T-helper 2 cell treated with Interferon-gamma antibody and Interleukin-4, amounts not matched to agents 5 μg/mL and 100 μg/mL, for 36 hours (primary cell): ENCODE measurements at regions not wholly inside any gene's neighbourhood (a gene's known extent, or its start where the extent isn't known, plus 50 kb on each side); places are given as distances from the start of the nearest gene placed in this dataset.
A peak's percentile ranks its signal among the peaks of the same experiment; 100 is the strongest.
"Not testable (repeated sequence)": the region's sequence is repeated elsewhere in the genome, so short reads cannot be mapped to it uniquely, and the experiment has no call there.

Experiments
- DNase-seq: peaks from one replicate; pipeline ENCODE4 v3.0.0; 2021; ENCODE audit warnings: low spot score
- H3K27ac Mint-ChIP-seq: one replicate; pipeline ENCODE4 v1.8.0; 2021; ENCODE audit warnings: mild to moderate bottlenecking, mixed read lengths
- H3K27me3 Mint-ChIP-seq: one replicate; pipeline ENCODE4 v1.8.0; 2021; ENCODE audit warnings: low read depth, mixed read lengths
- H3K36me3 Mint-ChIP-seq: one replicate; pipeline ENCODE4 v1.8.0; 2021; ENCODE audit warnings: low read depth, mixed read lengths
- H3K4me1 Mint-ChIP-seq: one replicate; pipeline ENCODE4 v1.8.0; 2021; ENCODE audit warnings: low read depth, mixed read lengths
- H3K4me3 Mint-ChIP-seq: one replicate; pipeline ENCODE4 v1.8.0; 2022; ENCODE audit warnings: mild to moderate bottlenecking, moderate library complexity, mixed read lengths
- H3K9me3 Mint-ChIP-seq: one replicate; pipeline ENCODE4 v1.8.0; 2021; ENCODE audit warnings: mixed read lengths

- no peak overlapping the region for H3K27ac Mint-ChIP-seq
- no peak for DNase-seq
- H3K36me3 Mint-ChIP-seq: no peaks in the 10 kb centered on the region
Observed at GRCh38 chr5:100641833-100642232, 106.7 kb downstream of the FAM174A start.

GRCh38 chr5:100643473-100643872 lies 108.3 kb downstream of the FAM174A start:
- Mint-ChIP-seq H3K9me3 (no peaks in the 10 kb centered on the region), H3K27me3 (no peaks in the 10 kb centered on the region), H3K36me3 (no peaks in the 10 kb centered on the region), H3K4me3 (no peak overlapping the region), H3K27ac (no peak overlapping the region), H3K4me1 (peaks cover 10% of the 10 kb centered on the region)
- no peak for DNase-seq

More at GRCh38 chr5:100641833-100642232, 106.7 kb downstream of the FAM174A start:
- Mint-ChIP-seq H3K4me3 (no peak overlapping the region), H3K9me3 (no peaks in the 10 kb centered on the region), H3K4me1 (no peaks in the 10 kb centered on the region), H3K27me3 (no peaks in the 10 kb centered on the region)

GRCh38 chr5:100644185-100644584 lies 109.0 kb downstream of the FAM174A start:
- Mint-ChIP-seq H3K4me3 (no peak overlapping the region), H3K36me3 (no peaks in the 10 kb centered on the region), H3K4me1 (peaks cover 11% of the 10 kb centered on the region), H3K27ac (no peak overlapping the region), H3K27me3 (peaks cover under 1% of the 10 kb centered on the region), H3K9me3 (no peaks in the 10 kb centered on the region)
- no peak for DNase-seq

- H3K9me3 Mint-ChIP-seq: no peaks in the 10 kb centered on the region
- peaks cover 11% of the 10 kb centered on the region for H3K4me1 Mint-ChIP-seq
- no peak overlapping the region for H3K27ac Mint-ChIP-seq
- no peaks in the 10 kb centered on the region for H3K36me3 Mint-ChIP-seq
- peaks cover 2% of the 10 kb centered on the region for H3K27me3 Mint-ChIP-seq
- H3K4me3 Mint-ChIP-seq: no peak overlapping the region
- no peak for DNase-seq
Observed at GRCh38 chr5:100644776-100645175, 109.6 kb downstream of the FAM174A start.

GRCh38 chr5:100646011-100646410 lies 110.8 kb downstream of the FAM174A start:
- Mint-ChIP-seq H3K4me3 (no peak overlapping the region), H3K27ac (no peak overlapping the region), H3K36me3 (no peaks in the 10 kb centered on the region), H3K27me3 (peaks cover 5% of the 10 kb centered on the region), H3K4me1 (peaks cover 11% of the 10 kb centered on the region), H3K9me3 (no peaks in the 10 kb centered on the region)
- no peak for DNase-seq

GRCh38 chr5:100646691-100647090 lies 111.5 kb downstream of the FAM174A start:
- no peak for DNase-seq
- H3K9me3 Mint-ChIP-seq: no peaks in the 10 kb centered on the region
- peaks cover 8% of the 10 kb centered on the region for H3K27me3 Mint-ChIP-seq
- H3K4me3 Mint-ChIP-seq: no peak overlapping the region
- no peaks in the 10 kb centered on the region for H3K36me3 Mint-ChIP-seq
- peaks cover 11% of the 10 kb centered on the region for H3K4me1 Mint-ChIP-seq
- H3K27ac Mint-ChIP-seq: no peak overlapping the region

- peaks cover 11% of the 10 kb centered on the region for H3K27me3 Mint-ChIP-seq
- H3K9me3 Mint-ChIP-seq: no peaks in the 10 kb centered on the region
- H3K4me1 Mint-ChIP-seq: peaks cover 11% of the 10 kb centered on the region
- H3K36me3 Mint-ChIP-seq: no peaks in the 10 kb centered on the region
- DNase-seq: no peak
- H3K27ac Mint-ChIP-seq: no peak overlapping the region
- H3K4me3 Mint-ChIP-seq: peak overlapping the region; percentile 3
Observed at GRCh38 chr5:100647461-100648230, 112.5 kb downstream of the FAM174A start.

GRCh38 chr5:100654895-100655294 lies 119.7 kb downstream of the FAM174A start:
- H3K27me3 Mint-ChIP-seq: peaks cover 28% of the 10 kb centered on the region
- H3K36me3 Mint-ChIP-seq: no peaks in the 10 kb centered on the region
- no peak for DNase-seq
- H3K4me1 Mint-ChIP-seq: peaks cover 14% of the 10 kb centered on the region
- H3K9me3 Mint-ChIP-seq: no peaks in the 10 kb centered on the region
- no peak overlapping the region for H3K27ac Mint-ChIP-seq
- H3K4me3 Mint-ChIP-seq: no peak overlapping the region

GRCh38 chr5:100656771-100657170 lies 121.6 kb downstream of the FAM174A start:
- peaks cover 22% of the 10 kb centered on the region for H3K4me1 Mint-ChIP-seq
- H3K36me3 Mint-ChIP-seq, H3K4me3 Mint-ChIP-seq, H3K27ac Mint-ChIP-seq, DNase-seq, H3K9me3 Mint-ChIP-seq: not testable (repeated sequence)
- H3K27me3 Mint-ChIP-seq: peaks cover 21% of the 10 kb centered on the region

GRCh38 chr5:100659080-100659795 lies 124.1 kb downstream of the FAM174A start:
- H3K4me3 Mint-ChIP-seq: peak overlapping the region; percentile 39
- H3K27me3 Mint-ChIP-seq: peaks cover 13% of the 10 kb centered on the region
- peak overlapping the region; percentile 37 for H3K27ac Mint-ChIP-seq
- no peaks in the 10 kb centered on the region for H3K9me3 Mint-ChIP-seq
- DNase-seq: no peak
- no peaks in the 10 kb centered on the region for H3K36me3 Mint-ChIP-seq
- peaks cover 26% of the 10 kb centered on the region for H3K4me1 Mint-ChIP-seq

- H3K27me3 Mint-ChIP-seq: no peaks in the 10 kb centered on the region
- H3K36me3 Mint-ChIP-seq: no peaks in the 10 kb centered on the region
- no peaks in the 10 kb centered on the region for H3K9me3 Mint-ChIP-seq
- peaks cover 35% of the 10 kb centered on the region for H3K4me1 Mint-ChIP-seq
- H3K27ac Mint-ChIP-seq: no peak overlapping the region
- DNase-seq: no peak
- H3K4me3 Mint-ChIP-seq: no peak overlapping the region
Observed at GRCh38 chr5:100664140-100664539, 129.0 kb downstream of the FAM174A start.

- Mint-ChIP-seq H3K9me3 (no peaks in the 10 kb centered on the region), H3K36me3 (no peaks in the 10 kb centered on the region), H3K27ac (peak overlapping the region; percentile 72), H3K4me1 (peaks cover 19% of the 10 kb centered on the region), H3K4me3 (no peak overlapping the region), H3K27me3 (peaks cover 7% of the 10 kb centered on the region)
- DNase-seq: no peak
Observed at GRCh38 chr5:100667161-100667630, 132.0 kb downstream of the FAM174A start.

- peaks cover 1% of the 10 kb centered on the region for H3K9me3 Mint-ChIP-seq
- peaks cover 11% of the 10 kb centered on the region for H3K27me3 Mint-ChIP-seq
- H3K4me1 Mint-ChIP-seq: peaks cover 16% of the 10 kb centered on the region
Observed at GRCh38 chr5:100668511-100668910, 133.3 kb downstream of the FAM174A start.

GRCh38 chr5:100676817-100677631 lies 141.8 kb downstream of the FAM174A start:
- no peak overlapping the region for H3K4me3 Mint-ChIP-seq
- H3K4me1 Mint-ChIP-seq: peaks cover 5% of the 10 kb centered on the region
- no peak for DNase-seq
- no peaks in the 10 kb centered on the region for H3K36me3 Mint-ChIP-seq
- H3K27ac Mint-ChIP-seq: no peak overlapping the region
- H3K27me3 Mint-ChIP-seq: peaks cover 15% of the 10 kb centered on the region
- peaks cover 12% of the 10 kb centered on the region for H3K9me3 Mint-ChIP-seq

More at GRCh38 chr5:100668511-100668910, 133.3 kb downstream of the FAM174A start:
- Mint-ChIP-seq H3K4me3 (no peak overlapping the region), H3K27ac (no peak overlapping the region), H3K36me3 (no peaks in the 10 kb centered on the region)
- DNase-seq: no peak
